Thyroid gland (tissue), 4 donors: ENCODE measurements at regions not wholly inside any gene's neighbourhood (a gene's known extent, or its start where the extent isn't known, plus 50 kb on each side); places are given as distances from the start of the nearest gene placed in this dataset.

Experiments
- DNase-seq, 2 donors: peaks; one replicate each; pipeline ENCODE4 v3.0.0-alpha.2; 2019
- H3K27ac ChIP-seq, 3 donors: fragments of 200-600 bp; sonication (generic); 1 replicate in 2 of 3; 2 replicates in 1 of 3; pipeline ENCODE4 v1.5.1; 2016 to 2019; ENCODE audit warnings: mild to moderate bottlenecking in 1 of 3, moderate library complexity in 1 of 3
- H3K27me3 ChIP-seq: fragments of 200-600 bp; sonication (generic); one replicate; pipeline ENCODE4 v1.5.1; 2019
- H3K36me3 ChIP-seq, 2 donors: fragments of 200-600 bp; sonication (generic); one replicate each; pipeline ENCODE4 v1.5.1; 2016 to 2019
- H3K4me1 ChIP-seq, 2 donors: fragments of 200-600 bp; sonication (generic); one replicate each; pipeline ENCODE4 v1.5.1; 2017 to 2019
- H3K4me3 ChIP-seq, 3 donors: fragments of 200-600 bp; sonication (generic); replicated peaks in 1 of 3; 1 replicate in 2 of 3; 2 replicates in 1 of 3; pipeline ENCODE4 v1.5.1; 2016; ENCODE audit warnings: mild to moderate bottlenecking in 1 of 3
- H3K9me3 ChIP-seq: fragments of 200-600 bp; sonication (generic); one replicate; pipeline ENCODE4 v1.5.1; 2017
- CTCF ChIP-seq, 6 experiments: fragments of 200-600 bp in 3 of 6; fragments of 450-650 bp in 3 of 6; sonication (generic) in 3 of 6; IDR thresholded peaks; one replicate each; pipeline ENCODE4 v1.5.1; 2016 to 2019; ENCODE audit warnings: antibody characterized with exemption in 6 of 6, mild to moderate bottlenecking in 2 of 6, inconsistent platforms in 1 of 6, moderate library complexity in 1 of 6
- POLR2A ChIP-seq, 2 donors: fragments of 450-650 bp; IDR thresholded peaks; one replicate each; pipeline ENCODE4 v1.6.1; 2017; ENCODE audit warnings: antibody characterized with exemption in 2 of 2, mild to moderate bottlenecking in 2 of 2, moderate library complexity in 1 of 2
- WGBS, 2 donors: methylation state at CpG; one replicate each; pipeline ENCODE4 v1.1.5; 2017; 5-methylcytosine and 5-hydroxymethylcytosine counted together
- intact Hi-C: fragments of 100-400 bp; cut with DNase I; formaldehyde crosslinking; loops from one replicate; pipeline ENCODE4 v1.15.1; 2023

GRCh38 chr5:29337030-29337429 lies 1856.5 kb upstream of the CDH6 start:
- H3K9me3 ChIP-seq, result no peaks in the 10 kb centered on the region
- intact Hi-C loops, result no loop called here
- no peak overlapping the region for H3K27ac ChIP-seq
- DNase-seq, result no peak
- H3K4me3 ChIP-seq, result no peak overlapping the region
- no peaks in the 10 kb centered on the region for H3K27me3 ChIP-seq
- no peaks in the 10 kb centered on the region for H3K36me3 ChIP-seq
- H3K4me1 ChIP-seq, result no peaks in the 10 kb centered on the region
- 75 to 77% methylated on average over 2 of the region's 2 CpGs for WGBS, 2 donors
- TF ChIP-seq CTCF (IDR thresholded peaks at IDR 0.05) (no peak), POLR2A (IDR thresholded peaks at IDR 0.05) (no peak)

GRCh38 chr5:29321591-29321990 lies 1871.9 kb upstream of the CDH6 start:
- Histone ChIP-seq H3K27ac (no peak overlapping the region), H3K9me3 (no peaks in the 10 kb centered on the region), H3K4me3 (no peak overlapping the region), H3K36me3 (no peaks in the 10 kb centered on the region), H3K27me3 (no peaks in the 10 kb centered on the region), H3K4me1 (no peaks in the 10 kb centered on the region)
- TF ChIP-seq CTCF (IDR thresholded peaks at IDR 0.05), result no peak
- TF ChIP-seq POLR2A (IDR thresholded peaks at IDR 0.05), result no peak
- DNase-seq, result no peak
- intact Hi-C loops, result no loop called here

- Histone ChIP-seq H3K4me1 (no peaks in the 10 kb centered on the region), H3K9me3 (no peaks in the 10 kb centered on the region), H3K36me3 (no peaks in the 10 kb centered on the region), H3K4me3 (no peak overlapping the region), H3K27me3 (no peaks in the 10 kb centered on the region), H3K27ac (no peak overlapping the region)
- WGBS, 2 donors, result 91 to 94% methylated on average over 1 of the region's 1 CpG
- intact Hi-C loops, result no loop called here
- TF ChIP-seq CTCF (IDR thresholded peaks at IDR 0.05) (no peak), POLR2A (IDR thresholded peaks at IDR 0.05) (no peak)
- DNase-seq, result no peak
Measured at GRCh38 chr5:29309359-29309758, 1884.1 kb upstream of the CDH6 start.

GRCh38 chr5:29307478-29307877 lies 1886.0 kb upstream of the CDH6 start:
- Histone ChIP-seq H3K4me1 (no peaks in the 10 kb centered on the region), H3K27me3 (no peaks in the 10 kb centered on the region), H3K4me3 (no peak overlapping the region), H3K27ac (no peak overlapping the region), H3K9me3 (no peaks in the 10 kb centered on the region), H3K36me3 (no peaks in the 10 kb centered on the region)
- 64 to 71% methylated on average over 3 of the region's 3 CpGs for WGBS, 2 donors
- DNase-seq, result no peak
- TF ChIP-seq CTCF (IDR thresholded peaks at IDR 0.05) (no peak), POLR2A (IDR thresholded peaks at IDR 0.05) (no peak)
- intact Hi-C loops, result no loop called here

GRCh38 chr5:29304545-29304944 lies 1888.9 kb upstream of the CDH6 start:
- TF ChIP-seq CTCF (IDR thresholded peaks at IDR 0.05) (no peak), POLR2A (IDR thresholded peaks at IDR 0.05) (no peak)
- H3K9me3 ChIP-seq, result no peaks in the 10 kb centered on the region
- H3K27me3 ChIP-seq, result no peaks in the 10 kb centered on the region
- intact Hi-C loops, result no loop called here
- H3K4me1 ChIP-seq, result no peaks in the 10 kb centered on the region
- DNase-seq, result no peak
- H3K36me3 ChIP-seq, result no peaks in the 10 kb centered on the region
- H3K4me3 ChIP-seq, result no peak overlapping the region
- 80 to 81% methylated on average over 3 of the region's 3 CpGs for WGBS, 2 donors
- no peak overlapping the region for H3K27ac ChIP-seq
